Thoracic aorta (tissue), 2 donors: ENCODE measurements at regions not wholly inside any gene's neighbourhood (a gene's known extent, or its start where the extent isn't known, plus 50 kb on each side); places are given as distances from the start of the nearest gene placed in this dataset.

Experiments
- ATAC-seq: fragments of 150-250 bp; one replicate; pipeline ENCODE4 v1.8.0; 2017; ENCODE audit warnings: low read depth; ENCODE audit not compliant: insufficient number of reproducible peaks, low FRiP score
- DNase-seq: peaks from one replicate; pipeline ENCODE4 v3.0.0-alpha.2; 2020; ENCODE audit warnings: low spot score
- H3K27ac ChIP-seq, 2 donors: fragments of 200-600 bp; sonication (generic); 1 replicate in 1 of 2; 2 replicates in 1 of 2; pipeline ENCODE4 v1.5.1; 2016; ENCODE audit warnings: mild to moderate bottlenecking in 2 of 2, moderate library complexity in 2 of 2
- H3K27me3 ChIP-seq: fragments of 200-600 bp; sonication (generic); replicated peaks from 2 replicates; pipeline ENCODE4 v1.6.0; 2016; ENCODE audit warnings: mild to moderate bottlenecking; ENCODE audit not compliant: insufficient read depth
- H3K36me3 ChIP-seq: fragments of 200-600 bp; sonication (generic); one replicate; pipeline ENCODE4 v1.5.1; 2016
- H3K4me1 ChIP-seq, 2 donors: fragments of 200-600 bp; sonication (generic); 1 replicate in 1 of 2; 2 replicates in 1 of 2; pipeline versions ENCODE4 v1.5.1 to v1.6.0; 2016; ENCODE audit warnings: low read depth in 2 of 2, mild to moderate bottlenecking in 1 of 2; ENCODE audit not compliant: control insufficient read depth in 1 of 2
- H3K4me3 ChIP-seq: fragments of 200-600 bp; sonication (generic); 2 replicates; pipeline ENCODE4 v1.5.1; 2016; ENCODE audit warnings: mild to moderate bottlenecking
- H3K9me3 ChIP-seq: fragments of 200-600 bp; sonication (generic); 2 replicates; pipeline ENCODE4 v1.5.1; 2016
- CTCF ChIP-seq: fragments of 200-600 bp; sonication (generic); IDR thresholded peaks from one replicate; pipeline ENCODE4 v1.5.1; 2019; ENCODE audit warnings: antibody characterized with exemption

- Histone ChIP-seq H3K9me3 (no peaks in the 10 kb centered on the region), H3K4me1 (no peaks in the 10 kb centered on the region), H3K4me3 (no peak overlapping the region), H3K27ac (no peak overlapping the region), H3K27me3 (no peaks in the 10 kb centered on the region), H3K36me3 (no peaks in the 10 kb centered on the region)
- ATAC-seq (no peak), DNase-seq (no peak)
- no peak for TF ChIP-seq CTCF
Observed at GRCh38 chr16:17984810-17985209, 351.7 kb downstream of the NPIPA8 start.

- H3K27me3 ChIP-seq, result no peaks in the 10 kb centered on the region
- no peak for DNase-seq
- no peaks in the 10 kb centered on the region for H3K9me3 ChIP-seq
- no peak overlapping the region for H3K4me3 ChIP-seq
- no peaks in the 10 kb centered on the region for H3K36me3 ChIP-seq
- ATAC-seq, result no peak
- H3K27ac ChIP-seq, result no peak overlapping the region
- TF ChIP-seq CTCF, result no peak
- H3K4me1 ChIP-seq, result no peaks in the 10 kb centered on the region
Observed at GRCh38 chr16:17983847-17984639, 352.5 kb downstream of the NPIPA8 start.

DNA sequence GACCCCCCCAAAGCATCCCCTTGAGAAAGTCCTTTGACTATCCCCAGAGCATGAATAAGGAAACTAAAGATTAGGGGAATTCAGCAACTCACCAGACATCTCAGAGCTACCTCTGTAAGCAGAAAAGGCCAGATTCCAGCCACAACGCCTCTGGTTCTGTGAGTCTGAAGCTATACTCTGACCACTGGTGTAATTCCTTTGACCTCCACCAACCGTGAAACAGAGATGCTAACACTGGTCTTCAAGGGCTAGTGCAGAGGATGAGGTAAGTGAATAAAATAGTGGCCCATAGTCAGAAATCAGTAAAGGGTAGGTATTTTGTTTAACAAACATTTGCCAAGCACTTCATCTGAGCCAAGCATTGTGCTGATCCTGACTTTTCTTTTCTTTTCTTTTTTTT is 353.4 kb downstream of the NPIPA8 start:
- H3K36me3 ChIP-seq, result no peaks in the 10 kb centered on the region
- no peaks in the 10 kb centered on the region for H3K9me3 ChIP-seq
- DNase-seq (no peak), ATAC-seq (no peak)
- H3K27me3 ChIP-seq, result no peaks in the 10 kb centered on the region
- H3K4me1 ChIP-seq, result no peaks in the 10 kb centered on the region
- TF ChIP-seq CTCF, result no peak
- H3K27ac ChIP-seq, result no peak overlapping the region
- H3K4me3 ChIP-seq, result no peak overlapping the region

DNA sequence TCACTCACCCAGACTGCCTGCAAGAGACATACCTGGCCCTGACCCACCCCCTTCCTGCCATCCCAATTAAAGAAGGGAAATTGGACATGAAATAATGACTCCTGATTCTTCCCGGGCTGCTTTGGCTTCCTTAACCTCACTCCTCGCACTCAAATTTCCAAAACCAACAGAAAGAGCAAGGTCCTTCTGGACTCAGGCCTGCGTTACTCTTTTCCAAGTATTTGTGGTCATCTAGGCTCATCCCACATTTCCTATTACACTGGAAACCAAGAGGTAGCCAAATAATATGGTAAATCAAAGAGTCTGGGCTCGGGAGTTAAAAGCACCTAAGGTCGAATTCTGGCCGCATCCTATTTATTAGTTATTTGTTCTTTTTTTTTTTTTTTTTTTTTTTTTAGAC is 359.3 kb downstream of the NPIPA8 start:
- ATAC-seq (no peak), DNase-seq (no peak)
- H3K27ac ChIP-seq, result no peak overlapping the region
- H3K4me3 ChIP-seq, result no peak overlapping the region
- H3K27me3 ChIP-seq, result no peaks in the 10 kb centered on the region
- TF ChIP-seq CTCF, result no peak
- no peaks in the 10 kb centered on the region for H3K36me3 ChIP-seq
- H3K4me1 ChIP-seq, result no peaks in the 10 kb centered on the region
- H3K9me3 ChIP-seq, result no peaks in the 10 kb centered on the region

- Histone ChIP-seq H3K4me1 (no peaks in the 10 kb centered on the region), H3K27me3 (no peaks in the 10 kb centered on the region), H3K36me3 (no peaks in the 10 kb centered on the region), H3K9me3 (no peaks in the 10 kb centered on the region), H3K27ac (no peak overlapping the region), H3K4me3 (no peak overlapping the region)
- ATAC-seq, result no peak
- TF ChIP-seq CTCF, result no peak
- no peak for DNase-seq
Observed at GRCh38 chr16:17972460-17972943, 364.0 kb downstream of the NPIPA8 start.
